OCI-LY3 (cell line): ENCODE measurements at regions not wholly inside any gene's neighbourhood (a gene's known extent, or its start where the extent isn't known, plus 50 kb on each side); places are given as distances from the start of the nearest gene placed in this dataset.

Source experiments
- CTCF ChIP-seq: fragments of 200-600, 300-600 bp; sonication (generic); IDR thresholded peaks from 2 replicates; pipeline ENCODE4 v1.5.1; 2014; ENCODE audit warnings: antibody characterized with exemption, low read length, low read depth
- EZH2phosphoT487 ChIP-seq: fragments of 200-600 bp; shearing (Covaris generic); IDR thresholded peaks from 2 replicates; pipeline ENCODE4 v1.6.1; 2018; ENCODE audit warnings: antibody characterized with exemption, mixed run types, low read depth

- TF ChIP-seq CTCF (no peak), EZH2phosphoT487 (no peak)
These were observed 372.1 kb upstream of the HS3ST5 start for GRCh38 chr6:114714836-114715507.
